NT2/D1 (cell line): ENCODE measurements at regions not wholly inside any gene's neighbourhood (a gene's known extent, or its start where the extent isn't known, plus 50 kb on each side); places are given as distances from the start of the nearest gene placed in this dataset.

ENCODE experiments used
- YY1 ChIP-seq: IDR thresholded peaks from 2 replicates; pipeline ENCODE4 v1.6.1; 2011; ENCODE audit not compliant: insufficient read length, insufficient read depth
- ZNF274 ChIP-seq: IDR thresholded peaks from 2 replicates; pipeline ENCODE4 v1.6.1; 2011; ENCODE audit warnings: mild to moderate bottlenecking, low read depth, low read length

DNA sequence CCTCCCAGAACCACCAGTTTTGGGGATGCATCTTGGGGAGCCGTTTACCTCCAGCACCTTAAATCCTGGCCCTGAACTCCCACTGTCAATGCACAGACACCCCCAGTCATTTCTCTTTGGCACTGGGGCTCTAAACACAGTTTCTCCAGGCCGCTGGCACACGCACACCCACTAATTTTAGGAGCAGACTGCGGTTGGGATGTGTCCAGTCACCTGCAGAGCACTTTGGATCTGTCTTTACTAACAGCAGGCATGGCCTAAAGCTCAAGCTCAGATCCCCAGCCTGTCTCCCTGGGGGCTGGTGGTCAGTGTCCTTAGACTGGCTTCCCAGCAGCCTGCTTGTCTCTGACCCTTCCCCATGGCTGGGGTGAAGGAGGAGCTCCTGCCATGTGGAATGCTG lies 49.9 kb downstream of the SYNE3 start:
- TF ChIP-seq ZNF274 (no peak), YY1 (no peak)
